PC-3 (cell line): ENCODE measurements at regions not wholly inside any gene's neighbourhood (a gene's known extent, or its start where the extent isn't known, plus 50 kb on each side); places are given as distances from the start of the nearest gene placed in this dataset.

Experiments used
- ATAC-seq: fragments of 200-7000 bp; cut with Tn5 transposase; 2 replicates; pipeline ENCODE4 v1.9.1; 2020; ENCODE audit warnings: mild to moderate bottlenecking, moderate library complexity
- BruUV-seq: library from RNA; stranded (reverse); fragments of 400-500 nt; replicated peaks from 2 replicates; lab custom pipeline; 2021; lab: Mats Ljungman, UMichigan
- CTCF ChIA-PET: fragments of 300-600 bp; sonication (Branson Sonifier 250); formaldehyde crosslinking; loops from one replicate; lab custom pipeline; 2022; ENCODE audit warnings: antibody characterized with exemption; lab: Charles Lee
- POLR2A ChIA-PET: fragments of 300-600 bp; sonication (Branson Sonifier 250); formaldehyde crosslinking; loops from one replicate; lab custom pipeline; 2022; ENCODE audit warnings: antibody characterized with exemption; ENCODE audit not compliant: unreplicated experiment; lab: Charles Lee
- DNase-seq: peaks from one replicate; pipeline ENCODE4 v3.0.0-alpha.2; 2015
- H2AFZ ChIP-seq: fragments of 300-600 bp; sonication (generic); 2 replicates; pipeline ENCODE4 v1.6.0; 2016; ENCODE audit warnings: antibody characterized with exemption, low read length
- H3F3A ChIP-seq: fragments of 300-600 bp; sonication (generic); one replicate; pipeline ENCODE4 v1.6.0; 2017; ENCODE audit warnings: antibody characterized with exemption, low read length, control low read depth, mild to moderate bottlenecking; ENCODE audit not compliant: unreplicated experiment
- H3K27ac ChIP-seq: fragments of 300-600 bp; sonication (generic); 2 replicates; pipeline ENCODE4 v1.5.1; 2016; ENCODE audit warnings: mild to moderate bottlenecking, low read length
- H3K27me3 ChIP-seq: fragments of 300-600 bp; sonication (generic); 2 replicates; pipeline ENCODE4 v1.6.1; 2016; ENCODE audit warnings: low read length, mixed read lengths
- H3K36me3 ChIP-seq: fragments of 300-600 bp; sonication (generic); 2 replicates; pipeline ENCODE4 v1.6.1; 2016; ENCODE audit warnings: low read depth, mixed run types, low read length, mixed read lengths
- H3K4me1 ChIP-seq: fragments of 300-600 bp; sonication (generic); 2 replicates; pipeline ENCODE4 v1.5.1; 2016; ENCODE audit warnings: low read length; ENCODE audit not compliant: insufficient read depth
- H3K4me2 ChIP-seq: fragments of 300-600 bp; sonication (generic); 2 replicates; pipeline ENCODE4 v1.6.0; 2016; ENCODE audit warnings: low read length
- H3K4me3 ChIP-seq: fragments of 300-600 bp; sonication (generic); 2 replicates; pipeline ENCODE4 v1.5.1; 2016; ENCODE audit warnings: mild to moderate bottlenecking, low read length, mixed read lengths
- H3K79me2 ChIP-seq: fragments of 300-600 bp; sonication (generic); 2 replicates; pipeline ENCODE4 v1.6.1; 2017; ENCODE audit warnings: low read length, mixed read lengths
- H3K9ac ChIP-seq: fragments of 300-600 bp; sonication (generic); 2 replicates; pipeline ENCODE4 v1.6.0; 2016; ENCODE audit warnings: mild to moderate bottlenecking, low read length
- H3K9me2 ChIP-seq: fragments of 300-600 bp; sonication (generic); replicated peaks from 2 replicates; pipeline ENCODE4 v1.6.1; 2016; ENCODE audit warnings: mixed run types, low read length, mixed read lengths
- H3K9me3 ChIP-seq: fragments of 300-600 bp; sonication (generic); 2 replicates; pipeline ENCODE4 v1.6.1; 2016; ENCODE audit warnings: low read length, mixed read lengths
- H4K20me1 ChIP-seq: fragments of 300-600 bp; sonication (generic); 2 replicates; pipeline ENCODE4 v1.6.1; 2016; ENCODE audit warnings: low read length, mixed read lengths
- EZH2 ChIP-seq: fragments of 300-600 bp; sonication (generic); IDR thresholded peaks from one replicate; pipeline ENCODE4 v1.6.1; 2017; ENCODE audit warnings: antibody characterized with exemption, mild to moderate bottlenecking, low read length; ENCODE audit not compliant: unreplicated experiment
- EZH2phosphoT487 ChIP-seq: fragments of 300-600 bp; sonication (generic); IDR thresholded peaks from 2 replicates; pipeline ENCODE4 v1.6.1; 2018; ENCODE audit warnings: mild to moderate bottlenecking, antibody characterized with exemption, low read length, borderline replicate concordance
- intact Hi-C: fragments of 100-400 bp; cut with micrococcal nuclease; formaldehyde crosslinking; loops from 2 replicates; pipeline ENCODE4 v1.9.0; 2023
- TF ChIP-seq, protein P1 (sequence below): fragments of 300-600 bp; sonication (generic); conservative IDR thresholded peaks from 2 replicates; pipeline ENCODE4 v1.5.1; 2017; ENCODE audit warnings: antibody characterized with exemption, low read depth, mild to moderate bottlenecking, low read length

DNA sequence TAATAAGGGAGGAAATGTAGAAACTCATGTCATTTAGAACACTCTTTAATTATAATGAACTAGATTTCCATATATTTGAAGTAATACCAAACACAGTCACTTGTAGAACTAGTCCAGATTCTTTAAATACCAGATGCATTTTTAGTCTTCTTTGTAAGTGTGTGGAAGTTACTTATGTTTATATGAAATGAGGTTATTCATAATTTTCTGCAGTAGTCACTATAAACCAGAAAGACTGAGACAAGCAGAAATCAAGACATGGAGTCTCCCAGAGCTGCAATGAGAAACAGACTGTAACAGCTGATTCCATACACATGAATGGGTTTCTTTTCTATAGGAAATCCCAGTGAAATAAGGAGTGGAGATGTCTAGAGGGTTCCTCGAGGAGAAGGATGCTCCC is 216.6 kb upstream of the ZP4 start:
- DNase-seq = no peak
- H3K9ac ChIP-seq = no peak overlapping the region
- ChIA-PET CTCF (no interaction called here), POLR2A (no interaction called here)
- no peaks in the 10 kb centered on the region for H3K27me3 ChIP-seq
- H3K9me3 ChIP-seq = no peaks in the 10 kb centered on the region
- no peaks in the 10 kb centered on the region for H3K9me2 ChIP-seq
- intact Hi-C loops = no loop called here
- H3F3A ChIP-seq = no peaks in the 10 kb centered on the region
- H3K4me3 ChIP-seq = no peak overlapping the region
- H3K27ac ChIP-seq = no peak overlapping the region
- BruUV-seq = no TSS peak
- no peaks in the 10 kb centered on the region for H4K20me1 ChIP-seq
- H3K4me1 ChIP-seq = no peaks in the 10 kb centered on the region
- H2AFZ ChIP-seq = no peak overlapping the region
- TF ChIP-seq, protein P1, sequence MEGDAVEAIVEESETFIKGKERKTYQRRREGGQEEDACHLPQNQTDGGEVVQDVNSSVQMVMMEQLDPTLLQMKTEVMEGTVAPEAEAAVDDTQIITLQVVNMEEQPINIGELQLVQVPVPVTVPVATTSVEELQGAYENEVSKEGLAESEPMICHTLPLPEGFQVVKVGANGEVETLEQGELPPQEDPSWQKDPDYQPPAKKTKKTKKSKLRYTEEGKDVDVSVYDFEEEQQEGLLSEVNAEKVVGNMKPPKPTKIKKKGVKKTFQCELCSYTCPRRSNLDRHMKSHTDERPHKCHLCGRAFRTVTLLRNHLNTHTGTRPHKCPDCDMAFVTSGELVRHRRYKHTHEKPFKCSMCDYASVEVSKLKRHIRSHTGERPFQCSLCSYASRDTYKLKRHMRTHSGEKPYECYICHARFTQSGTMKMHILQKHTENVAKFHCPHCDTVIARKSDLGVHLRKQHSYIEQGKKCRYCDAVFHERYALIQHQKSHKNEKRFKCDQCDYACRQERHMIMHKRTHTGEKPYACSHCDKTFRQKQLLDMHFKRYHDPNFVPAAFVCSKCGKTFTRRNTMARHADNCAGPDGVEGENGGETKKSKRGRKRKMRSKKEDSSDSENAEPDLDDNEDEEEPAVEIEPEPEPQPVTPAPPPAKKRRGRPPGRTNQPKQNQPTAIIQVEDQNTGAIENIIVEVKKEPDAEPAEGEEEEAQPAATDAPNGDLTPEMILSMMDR = no peak
- TF ChIP-seq EZH2 (no peak), EZH2phosphoT487 (no peak)
- H3K79me2 ChIP-seq = no peaks in the 10 kb centered on the region
- ATAC-seq = no peak
- no peak overlapping the region for H3K4me2 ChIP-seq
- H3K36me3 ChIP-seq = no peaks in the 10 kb centered on the region

GRCh38 chr1:238104752-238105151 is 214.0 kb upstream of the ZP4 start:
- ATAC-seq = no peak
- TF ChIP-seq EZH2phosphoT487 (no peak), EZH2 (no peak)
- TF ChIP-seq, protein P1 = no peak
- no peaks in the 10 kb centered on the region for H3K27me3 ChIP-seq
- no peaks in the 10 kb centered on the region for H3K9me3 ChIP-seq
- ChIA-PET POLR2A (no interaction called here), CTCF (no interaction called here)
- H3K4me2 ChIP-seq = no peak overlapping the region
- no TSS peak for BruUV-seq
- DNase-seq = no peak
- no peaks in the 10 kb centered on the region for H3K9me2 ChIP-seq
- H3K4me1 ChIP-seq = no peaks in the 10 kb centered on the region
- intact Hi-C loops = no loop called here
- no peak overlapping the region for H3K27ac ChIP-seq
- H3K79me2 ChIP-seq = no peaks in the 10 kb centered on the region
- no peak overlapping the region for H2AFZ ChIP-seq
- H3K9ac ChIP-seq = no peak overlapping the region
- no peaks in the 10 kb centered on the region for H3K36me3 ChIP-seq
- H4K20me1 ChIP-seq = no peaks in the 10 kb centered on the region
- no peak overlapping the region for H3K4me3 ChIP-seq
- no peaks in the 10 kb centered on the region for H3F3A ChIP-seq

GRCh38 chr1:238101923-238102322 is 211.2 kb upstream of the ZP4 start:
- no TSS peak for BruUV-seq
- H3K4me2 ChIP-seq = no peak overlapping the region
- H3K27ac ChIP-seq = no peak overlapping the region
- H3K9me3 ChIP-seq = no peaks in the 10 kb centered on the region
- ChIA-PET CTCF (no interaction called here), POLR2A (no interaction called here)
- no peak overlapping the region for H2AFZ ChIP-seq
- ATAC-seq (no peak), DNase-seq (no peak)
- H3K79me2 ChIP-seq = no peaks in the 10 kb centered on the region
- no peaks in the 10 kb centered on the region for H3F3A ChIP-seq
- no peak overlapping the region for H3K4me3 ChIP-seq
- H3K4me1 ChIP-seq = no peaks in the 10 kb centered on the region
- TF ChIP-seq EZH2 (no peak), EZH2phosphoT487 (no peak)
- TF ChIP-seq, protein P1 = no peak
- no peak overlapping the region for H3K9ac ChIP-seq
- intact Hi-C loops = no loop called here
- no peaks in the 10 kb centered on the region for H3K36me3 ChIP-seq
- H3K27me3 ChIP-seq = no peaks in the 10 kb centered on the region
- H3K9me2 ChIP-seq = no peaks in the 10 kb centered on the region
- no peaks in the 10 kb centered on the region for H4K20me1 ChIP-seq
